GM12865 (cell line): ENCODE measurements at regions not wholly inside any gene's neighbourhood (a gene's known extent, or its start where the extent isn't known, plus 50 kb on each side); places are given as distances from the start of the nearest gene placed in this dataset.
"Not testable (repeated sequence)": the region's sequence is repeated elsewhere in the genome, so short reads cannot be mapped to it uniquely, and the experiment has no call there.

Experiments used
- DNase-seq: peaks from one replicate; pipeline ENCODE4 v3.0.0; 2010; ENCODE audit warnings: low read depth
- H3K4me3 ChIP-seq: 2 replicates; pipeline ENCODE4 v1.5.1; 2011; ENCODE audit warnings: mild to moderate bottlenecking, low read depth, low read length, control low read depth
- TF ChIP-seq, protein P1 (sequence below): IDR thresholded peaks from 2 replicates; pipeline ENCODE4 v1.5.1; 2011; ENCODE audit warnings: low read length, control low read depth, low read depth, inconsistent platforms; ENCODE audit not compliant: insufficient read depth; ENCODE audit errors: missing control alignments

- TF ChIP-seq, protein P1, sequence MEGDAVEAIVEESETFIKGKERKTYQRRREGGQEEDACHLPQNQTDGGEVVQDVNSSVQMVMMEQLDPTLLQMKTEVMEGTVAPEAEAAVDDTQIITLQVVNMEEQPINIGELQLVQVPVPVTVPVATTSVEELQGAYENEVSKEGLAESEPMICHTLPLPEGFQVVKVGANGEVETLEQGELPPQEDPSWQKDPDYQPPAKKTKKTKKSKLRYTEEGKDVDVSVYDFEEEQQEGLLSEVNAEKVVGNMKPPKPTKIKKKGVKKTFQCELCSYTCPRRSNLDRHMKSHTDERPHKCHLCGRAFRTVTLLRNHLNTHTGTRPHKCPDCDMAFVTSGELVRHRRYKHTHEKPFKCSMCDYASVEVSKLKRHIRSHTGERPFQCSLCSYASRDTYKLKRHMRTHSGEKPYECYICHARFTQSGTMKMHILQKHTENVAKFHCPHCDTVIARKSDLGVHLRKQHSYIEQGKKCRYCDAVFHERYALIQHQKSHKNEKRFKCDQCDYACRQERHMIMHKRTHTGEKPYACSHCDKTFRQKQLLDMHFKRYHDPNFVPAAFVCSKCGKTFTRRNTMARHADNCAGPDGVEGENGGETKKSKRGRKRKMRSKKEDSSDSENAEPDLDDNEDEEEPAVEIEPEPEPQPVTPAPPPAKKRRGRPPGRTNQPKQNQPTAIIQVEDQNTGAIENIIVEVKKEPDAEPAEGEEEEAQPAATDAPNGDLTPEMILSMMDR: no peak
- DNase-seq: no peak
- H3K4me3 ChIP-seq: no peak overlapping the region
These were observed 771.1 kb downstream of the BRINP3 start for GRCh38 chr1:189706594-189706993.

DNA sequence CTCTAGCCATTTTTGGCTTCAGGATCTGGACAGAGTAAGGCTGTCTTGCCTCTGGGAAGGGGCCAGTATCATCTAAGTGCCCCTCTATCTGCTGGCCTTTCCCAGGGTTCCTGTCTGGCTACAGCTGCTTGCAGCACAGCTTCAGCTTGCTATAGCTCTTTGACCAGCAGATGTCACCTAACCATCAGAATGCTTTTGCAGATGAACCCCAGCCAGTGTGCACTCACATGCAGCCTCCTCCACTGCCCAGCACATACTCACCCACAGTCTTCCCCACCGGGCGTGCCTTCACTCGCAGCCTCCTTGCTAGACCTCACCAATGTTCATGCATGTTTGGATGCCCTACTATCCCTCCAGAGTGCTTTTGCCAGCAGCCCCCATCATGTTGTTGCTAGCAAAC is 769.0 kb downstream of the BRINP3 start:
- TF ChIP-seq, protein P1: no peak
- DNase-seq: peak; percentile 19
- H3K4me3 ChIP-seq: no peak overlapping the region

- H3K4me3 ChIP-seq, DNase-seq: not testable (repeated sequence)
These were observed 759.4 kb downstream of the BRINP3 start for GRCh38 chr1:189718147-189718795.

DNA sequence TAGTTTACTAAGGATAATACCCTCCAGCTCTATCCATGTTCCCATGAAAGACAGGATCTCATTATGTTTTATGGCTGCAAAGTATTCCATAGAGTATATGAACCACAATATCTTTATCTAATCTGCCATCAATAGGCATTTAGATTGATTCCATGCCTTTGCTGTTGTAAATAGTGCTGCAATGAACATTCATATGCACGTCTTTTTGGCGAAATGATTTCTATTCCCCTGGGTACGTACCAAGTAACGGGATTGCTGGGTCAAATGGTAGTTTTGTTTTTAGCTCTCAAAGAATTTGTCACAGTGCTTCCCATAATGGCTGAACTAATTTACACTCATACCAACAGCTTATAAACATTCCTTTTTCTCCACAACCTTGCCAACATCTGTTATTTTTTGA is 750.9 kb downstream of the BRINP3 start:
- TF ChIP-seq, protein P1: no peak
- H3K4me3 ChIP-seq: no peak overlapping the region
- no peak for DNase-seq

- no peak for DNase-seq
- H3K4me3 ChIP-seq: no peak overlapping the region
- TF ChIP-seq, protein P1: no peak
These were observed 726.4 kb downstream of the BRINP3 start for GRCh38 chr1:189751311-189751710.

- TF ChIP-seq, protein P1: no peak
- no peak overlapping the region for H3K4me3 ChIP-seq
- DNase-seq: no peak
These were observed 725.1 kb downstream of the BRINP3 start for GRCh38 chr1:189752461-189752995.

DNA sequence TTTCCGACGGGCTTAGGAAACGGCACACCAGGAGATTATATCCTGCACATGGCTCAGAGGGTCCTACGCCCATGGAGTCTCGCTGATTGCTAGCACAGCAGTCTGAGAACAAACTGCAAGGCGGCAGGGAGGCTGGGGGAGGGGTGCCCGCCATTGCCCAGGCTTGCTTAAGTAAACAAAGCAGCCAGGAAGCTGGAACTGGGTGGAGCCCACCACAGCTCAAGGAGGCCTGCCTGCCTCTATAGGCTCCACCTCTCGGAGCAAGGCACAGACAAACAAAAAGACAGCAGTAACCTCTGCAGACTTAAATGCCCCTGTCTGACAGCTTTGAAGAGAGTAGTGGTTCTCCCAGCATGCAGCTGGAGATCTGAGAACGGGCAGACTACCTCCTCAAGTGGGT is 722.6 kb downstream of the BRINP3 start:
- peak; percentile 21 for DNase-seq

More for the DNA sequence above, 722.6 kb downstream of the BRINP3 start:
- not testable (repeated sequence) for H3K4me3 ChIP-seq
